ENCODE measurements at regions not wholly inside any gene's neighbourhood (a gene's known extent, or its start where the extent isn't known, plus 50 kb on each side); places are given as distances from the start of the nearest gene placed in this dataset.

DNA sequence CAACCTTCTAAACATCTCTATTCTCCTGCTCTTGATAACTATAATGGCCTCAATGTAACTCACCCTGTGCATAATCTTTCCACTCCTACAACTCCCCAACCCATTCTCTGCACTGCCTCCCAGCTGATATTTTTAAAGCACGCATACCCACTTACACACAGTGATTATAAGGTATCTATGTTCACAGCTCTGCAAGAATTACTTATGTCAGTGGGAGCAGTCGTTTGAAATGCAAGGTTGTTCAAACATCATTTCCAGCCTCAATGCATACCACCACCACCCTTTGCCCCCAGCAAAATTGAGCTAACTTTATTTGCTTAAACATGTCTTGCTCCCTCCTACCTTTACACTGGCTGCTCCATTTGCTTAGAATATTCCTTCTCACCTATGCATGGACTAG lies 506.0 kb downstream of the RFPL4B start:
- TF ChIP-seq EZH2 (IDR thresholded peaks at IDR 0.05; ENCODE audit: low read depth, unreplicated experiment) (no peak), STAT1 (IDR thresholded peaks at IDR 0.05; ENCODE audit: unreplicated experiment) (no peak)
- TF ChIP-seq, protein P1, sequence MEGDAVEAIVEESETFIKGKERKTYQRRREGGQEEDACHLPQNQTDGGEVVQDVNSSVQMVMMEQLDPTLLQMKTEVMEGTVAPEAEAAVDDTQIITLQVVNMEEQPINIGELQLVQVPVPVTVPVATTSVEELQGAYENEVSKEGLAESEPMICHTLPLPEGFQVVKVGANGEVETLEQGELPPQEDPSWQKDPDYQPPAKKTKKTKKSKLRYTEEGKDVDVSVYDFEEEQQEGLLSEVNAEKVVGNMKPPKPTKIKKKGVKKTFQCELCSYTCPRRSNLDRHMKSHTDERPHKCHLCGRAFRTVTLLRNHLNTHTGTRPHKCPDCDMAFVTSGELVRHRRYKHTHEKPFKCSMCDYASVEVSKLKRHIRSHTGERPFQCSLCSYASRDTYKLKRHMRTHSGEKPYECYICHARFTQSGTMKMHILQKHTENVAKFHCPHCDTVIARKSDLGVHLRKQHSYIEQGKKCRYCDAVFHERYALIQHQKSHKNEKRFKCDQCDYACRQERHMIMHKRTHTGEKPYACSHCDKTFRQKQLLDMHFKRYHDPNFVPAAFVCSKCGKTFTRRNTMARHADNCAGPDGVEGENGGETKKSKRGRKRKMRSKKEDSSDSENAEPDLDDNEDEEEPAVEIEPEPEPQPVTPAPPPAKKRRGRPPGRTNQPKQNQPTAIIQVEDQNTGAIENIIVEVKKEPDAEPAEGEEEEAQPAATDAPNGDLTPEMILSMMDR (conservative IDR thresholded peaks at IDR 0.05; ENCODE audit: low read depth in 2 of 2): no peak
